ENCODE measurements at regions not wholly inside any gene's neighbourhood (a gene's known extent, or its start where the extent isn't known, plus 50 kb on each side); places are given as distances from the start of the nearest gene placed in this dataset.

DNA sequence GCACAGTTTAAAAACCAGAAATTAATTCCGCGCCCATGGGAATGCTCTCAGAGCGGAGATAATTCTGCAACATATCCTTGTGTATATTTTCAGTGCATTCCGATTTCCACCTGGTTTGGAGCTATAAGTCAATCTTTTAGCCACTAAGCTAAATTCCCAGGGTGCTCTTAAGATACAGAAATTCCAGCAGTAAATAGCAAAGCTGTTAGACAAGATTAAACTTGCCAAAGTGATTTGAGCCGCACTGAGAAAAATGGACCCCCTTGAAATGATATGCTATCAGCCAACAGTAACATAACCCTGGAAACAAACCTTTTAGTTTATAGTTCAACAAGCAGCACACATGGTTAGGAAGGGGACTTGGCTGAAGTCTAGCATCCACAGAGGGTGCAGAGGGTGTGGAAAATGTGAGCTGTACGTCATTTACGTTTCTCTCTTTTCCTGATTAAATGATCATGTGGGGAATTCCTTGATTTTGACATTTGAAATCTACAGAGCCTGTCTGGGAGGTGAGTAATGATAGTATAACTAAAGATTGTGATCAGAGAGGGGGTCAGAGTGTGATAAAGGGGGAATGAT, 99.8 kb upstream of the COPS8 start (continued):
- TF ChIP-seq HDAC2 (IDR thresholded peaks at IDR 0.05; ENCODE audit: borderline replicate concordance in 1 of 2, low read depth in 2 of 2, low read length in 2 of 2) (no peak), YY1 (IDR thresholded peaks at IDR 0.05; ENCODE audit: low read depth, low read length) (no peak), MAFK (IDR thresholded peaks at IDR 0.05; ENCODE audit: low read depth, low read length) (no peak)
- TF ChIP-seq, protein P1, sequence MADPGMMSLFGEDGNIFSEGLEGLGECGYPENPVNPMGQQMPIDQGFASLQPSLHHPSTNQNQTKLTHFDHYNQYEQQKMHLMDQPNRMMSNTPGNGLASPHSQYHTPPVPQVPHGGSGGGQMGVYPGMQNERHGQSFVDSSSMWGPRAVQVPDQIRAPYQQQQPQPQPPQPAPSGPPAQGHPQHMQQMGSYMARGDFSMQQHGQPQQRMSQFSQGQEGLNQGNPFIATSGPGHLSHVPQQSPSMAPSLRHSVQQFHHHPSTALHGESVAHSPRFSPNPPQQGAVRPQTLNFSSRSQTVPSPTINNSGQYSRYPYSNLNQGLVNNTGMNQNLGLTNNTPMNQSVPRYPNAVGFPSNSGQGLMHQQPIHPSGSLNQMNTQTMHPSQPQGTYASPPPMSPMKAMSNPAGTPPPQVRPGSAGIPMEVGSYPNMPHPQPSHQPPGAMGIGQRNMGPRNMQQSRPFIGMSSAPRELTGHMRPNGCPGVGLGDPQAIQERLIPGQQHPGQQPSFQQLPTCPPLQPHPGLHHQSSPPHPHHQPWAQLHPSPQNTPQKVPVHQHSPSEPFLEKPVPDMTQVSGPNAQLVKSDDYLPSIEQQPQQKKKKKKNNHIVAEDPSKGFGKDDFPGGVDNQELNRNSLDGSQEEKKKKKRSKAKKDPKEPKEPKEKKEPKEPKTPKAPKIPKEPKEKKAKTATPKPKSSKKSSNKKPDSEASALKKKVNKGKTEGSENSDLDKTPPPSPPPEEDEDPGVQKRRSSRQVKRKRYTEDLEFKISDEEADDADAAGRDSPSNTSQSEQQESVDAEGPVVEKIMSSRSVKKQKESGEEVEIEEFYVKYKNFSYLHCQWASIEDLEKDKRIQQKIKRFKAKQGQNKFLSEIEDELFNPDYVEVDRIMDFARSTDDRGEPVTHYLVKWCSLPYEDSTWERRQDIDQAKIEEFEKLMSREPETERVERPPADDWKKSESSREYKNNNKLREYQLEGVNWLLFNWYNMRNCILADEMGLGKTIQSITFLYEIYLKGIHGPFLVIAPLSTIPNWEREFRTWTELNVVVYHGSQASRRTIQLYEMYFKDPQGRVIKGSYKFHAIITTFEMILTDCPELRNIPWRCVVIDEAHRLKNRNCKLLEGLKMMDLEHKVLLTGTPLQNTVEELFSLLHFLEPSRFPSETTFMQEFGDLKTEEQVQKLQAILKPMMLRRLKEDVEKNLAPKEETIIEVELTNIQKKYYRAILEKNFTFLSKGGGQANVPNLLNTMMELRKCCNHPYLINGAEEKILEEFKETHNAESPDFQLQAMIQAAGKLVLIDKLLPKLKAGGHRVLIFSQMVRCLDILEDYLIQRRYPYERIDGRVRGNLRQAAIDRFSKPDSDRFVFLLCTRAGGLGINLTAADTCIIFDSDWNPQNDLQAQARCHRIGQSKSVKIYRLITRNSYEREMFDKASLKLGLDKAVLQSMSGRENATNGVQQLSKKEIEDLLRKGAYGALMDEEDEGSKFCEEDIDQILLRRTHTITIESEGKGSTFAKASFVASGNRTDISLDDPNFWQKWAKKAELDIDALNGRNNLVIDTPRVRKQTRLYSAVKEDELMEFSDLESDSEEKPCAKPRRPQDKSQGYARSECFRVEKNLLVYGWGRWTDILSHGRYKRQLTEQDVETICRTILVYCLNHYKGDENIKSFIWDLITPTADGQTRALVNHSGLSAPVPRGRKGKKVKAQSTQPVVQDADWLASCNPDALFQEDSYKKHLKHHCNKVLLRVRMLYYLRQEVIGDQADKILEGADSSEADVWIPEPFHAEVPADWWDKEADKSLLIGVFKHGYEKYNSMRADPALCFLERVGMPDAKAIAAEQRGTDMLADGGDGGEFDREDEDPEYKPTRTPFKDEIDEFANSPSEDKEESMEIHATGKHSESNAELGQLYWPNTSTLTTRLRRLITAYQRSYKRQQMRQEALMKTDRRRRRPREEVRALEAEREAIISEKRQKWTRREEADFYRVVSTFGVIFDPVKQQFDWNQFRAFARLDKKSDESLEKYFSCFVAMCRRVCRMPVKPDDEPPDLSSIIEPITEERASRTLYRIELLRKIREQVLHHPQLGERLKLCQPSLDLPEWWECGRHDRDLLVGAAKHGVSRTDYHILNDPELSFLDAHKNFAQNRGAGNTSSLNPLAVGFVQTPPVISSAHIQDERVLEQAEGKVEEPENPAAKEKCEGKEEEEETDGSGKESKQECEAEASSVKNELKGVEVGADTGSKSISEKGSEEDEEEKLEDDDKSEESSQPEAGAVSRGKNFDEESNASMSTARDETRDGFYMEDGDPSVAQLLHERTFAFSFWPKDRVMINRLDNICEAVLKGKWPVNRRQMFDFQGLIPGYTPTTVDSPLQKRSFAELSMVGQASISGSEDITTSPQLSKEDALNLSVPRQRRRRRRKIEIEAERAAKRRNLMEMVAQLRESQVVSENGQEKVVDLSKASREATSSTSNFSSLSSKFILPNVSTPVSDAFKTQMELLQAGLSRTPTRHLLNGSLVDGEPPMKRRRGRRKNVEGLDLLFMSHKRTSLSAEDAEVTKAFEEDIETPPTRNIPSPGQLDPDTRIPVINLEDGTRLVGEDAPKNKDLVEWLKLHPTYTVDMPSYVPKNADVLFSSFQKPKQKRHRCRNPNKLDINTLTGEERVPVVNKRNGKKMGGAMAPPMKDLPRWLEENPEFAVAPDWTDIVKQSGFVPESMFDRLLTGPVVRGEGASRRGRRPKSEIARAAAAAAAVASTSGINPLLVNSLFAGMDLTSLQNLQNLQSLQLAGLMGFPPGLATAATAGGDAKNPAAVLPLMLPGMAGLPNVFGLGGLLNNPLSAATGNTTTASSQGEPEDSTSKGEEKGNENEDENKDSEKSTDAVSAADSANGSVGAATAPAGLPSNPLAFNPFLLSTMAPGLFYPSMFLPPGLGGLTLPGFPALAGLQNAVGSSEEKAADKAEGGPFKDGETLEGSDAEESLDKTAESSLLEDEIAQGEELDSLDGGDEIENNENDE (IDR thresholded peaks at IDR 0.05; ENCODE audit: insufficient replicate concordance, low read length), result no peak

Data from H1 (cell line).